Upper lobe of right lung (tissue), 1 donor: ENCODE measurements at regions not wholly inside any gene's neighbourhood (a gene's known extent, or its start where the extent isn't known, plus 50 kb on each side); places are given as distances from the start of the nearest gene placed in this dataset.

Experiments used
- ATAC-seq: fragments of 200-7000 bp; cut with Tn5 transposase; one replicate; pipeline ENCODE4 v1.9.1; 2020; ENCODE audit warnings: mild to moderate bottlenecking, moderate library complexity
- DNase-seq: peaks from one replicate; pipeline ENCODE4 v3.0.0-alpha.2; 2020
- H3K27ac ChIP-seq: fragments of 200-600 bp; one replicate; pipeline ENCODE4 v1.8.0; 2022
- H3K27me3 ChIP-seq: fragments of 200-600 bp; one replicate; pipeline ENCODE4 v1.8.0; 2022; ENCODE audit warnings: mild to moderate bottlenecking
- H3K36me3 ChIP-seq: fragments of 200-600 bp; one replicate; pipeline ENCODE4 v1.8.0; 2022
- H3K4me1 ChIP-seq: fragments of 200-600 bp; one replicate; pipeline ENCODE4 v1.8.0; 2022
- H3K4me3 ChIP-seq: fragments of 200-600 bp; one replicate; pipeline ENCODE4 v1.8.0; 2022; ENCODE audit warnings: mild to moderate bottlenecking
- H3K9me3 ChIP-seq: fragments of 200-600 bp; one replicate; pipeline ENCODE4 v1.8.0; 2022
- intact Hi-C: fragments of 100-400 bp; cut with DNase I; formaldehyde crosslinking; loops from one replicate; pipeline ENCODE4 v1.11.0; 2022
- TF ChIP-seq, protein P1 (sequence below): fragments of 200-600 bp; IDR thresholded peaks from one replicate; pipeline ENCODE4 v1.8.0; 2022; ENCODE audit warnings: antibody characterized with exemption
- donor health status: DM: no; HTN: yes; CAD: no; lungs with severe emphysema.

DNA sequence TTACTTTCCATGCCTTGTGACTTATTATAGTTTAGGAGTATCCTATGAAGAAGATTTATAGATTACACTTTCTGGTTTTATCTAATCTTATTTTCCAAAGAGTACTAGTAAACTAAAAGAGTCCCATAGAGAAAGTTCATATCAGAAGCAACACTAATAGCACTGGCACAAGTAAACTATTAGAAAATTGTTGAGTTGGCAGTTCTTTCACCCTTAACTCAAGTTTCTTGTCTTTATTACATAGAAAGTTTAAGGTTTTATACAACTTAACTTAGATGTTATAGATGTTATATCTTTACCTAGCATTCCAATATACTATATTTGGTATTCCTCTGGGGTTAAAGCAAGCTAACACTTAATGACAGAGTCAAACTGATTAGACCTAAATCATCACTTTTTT lies 437.8 kb upstream of the ARRDC3 start:
- Histone ChIP-seq H3K4me3 (no peak overlapping the region), H3K4me1 (no peaks in the 10 kb centered on the region), H3K9me3 (no peaks in the 10 kb centered on the region), H3K36me3 (no peaks in the 10 kb centered on the region), H3K27ac (no peak overlapping the region), H3K27me3 (no peaks in the 10 kb centered on the region)
- ATAC-seq (no peak), DNase-seq (no peak)
- intact Hi-C loops: no loop called here
- TF ChIP-seq, protein P1, sequence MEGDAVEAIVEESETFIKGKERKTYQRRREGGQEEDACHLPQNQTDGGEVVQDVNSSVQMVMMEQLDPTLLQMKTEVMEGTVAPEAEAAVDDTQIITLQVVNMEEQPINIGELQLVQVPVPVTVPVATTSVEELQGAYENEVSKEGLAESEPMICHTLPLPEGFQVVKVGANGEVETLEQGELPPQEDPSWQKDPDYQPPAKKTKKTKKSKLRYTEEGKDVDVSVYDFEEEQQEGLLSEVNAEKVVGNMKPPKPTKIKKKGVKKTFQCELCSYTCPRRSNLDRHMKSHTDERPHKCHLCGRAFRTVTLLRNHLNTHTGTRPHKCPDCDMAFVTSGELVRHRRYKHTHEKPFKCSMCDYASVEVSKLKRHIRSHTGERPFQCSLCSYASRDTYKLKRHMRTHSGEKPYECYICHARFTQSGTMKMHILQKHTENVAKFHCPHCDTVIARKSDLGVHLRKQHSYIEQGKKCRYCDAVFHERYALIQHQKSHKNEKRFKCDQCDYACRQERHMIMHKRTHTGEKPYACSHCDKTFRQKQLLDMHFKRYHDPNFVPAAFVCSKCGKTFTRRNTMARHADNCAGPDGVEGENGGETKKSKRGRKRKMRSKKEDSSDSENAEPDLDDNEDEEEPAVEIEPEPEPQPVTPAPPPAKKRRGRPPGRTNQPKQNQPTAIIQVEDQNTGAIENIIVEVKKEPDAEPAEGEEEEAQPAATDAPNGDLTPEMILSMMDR: no peak

DNA sequence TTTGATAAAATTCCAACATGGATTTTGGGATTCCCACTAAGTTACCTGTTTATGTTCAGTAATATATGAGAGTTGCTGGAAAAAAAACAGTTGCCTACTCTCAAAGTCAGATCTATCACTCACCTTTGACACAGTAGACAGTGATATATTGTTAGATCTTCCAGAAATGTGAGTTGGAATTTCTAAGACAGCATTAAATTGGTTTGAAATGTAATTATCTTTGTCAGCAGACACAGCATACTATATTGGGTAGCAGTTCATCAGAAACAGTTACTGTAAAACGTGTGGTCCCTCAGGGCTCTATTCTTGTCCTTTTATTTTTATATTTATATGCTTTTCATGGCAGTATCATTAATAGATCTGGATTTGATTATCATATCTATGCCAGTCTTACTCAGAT lies 433.6 kb upstream of the ARRDC3 start:
- no peaks in the 10 kb centered on the region for H3K36me3 ChIP-seq
- H3K4me1 ChIP-seq: no peaks in the 10 kb centered on the region
- H3K27me3 ChIP-seq: no peaks in the 10 kb centered on the region
- TF ChIP-seq, protein P1: no peak
- intact Hi-C loops: no loop called here
- ATAC-seq (no peak), DNase-seq (no peak)
- H3K4me3 ChIP-seq: no peak overlapping the region
- no peak overlapping the region for H3K27ac ChIP-seq
- no peaks in the 10 kb centered on the region for H3K9me3 ChIP-seq

DNA sequence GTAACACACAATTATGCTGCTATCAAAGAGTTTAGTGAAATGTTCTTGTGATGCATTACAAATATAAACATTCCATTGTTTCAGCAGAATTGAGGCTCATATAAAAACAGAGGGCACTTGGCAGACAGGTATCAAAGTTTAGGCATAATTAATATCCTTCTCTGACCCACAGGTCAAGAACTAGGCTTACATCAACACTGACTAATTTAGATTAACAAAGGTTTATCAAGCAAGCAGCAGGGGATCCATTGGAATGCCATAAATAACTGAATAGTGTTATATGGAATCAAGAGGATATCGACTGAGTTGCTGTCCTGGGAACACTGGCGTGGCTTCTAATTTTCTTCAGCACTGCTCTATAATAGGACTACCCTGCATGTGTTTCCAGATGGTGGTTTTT lies 414.5 kb upstream of the ARRDC3 start:
- ATAC-seq: no peak
- no peaks in the 10 kb centered on the region for H3K4me1 ChIP-seq
- TF ChIP-seq, protein P1: no peak
- peaks cover under 1% of the 10 kb centered on the region for H3K9me3 ChIP-seq
- no peaks in the 10 kb centered on the region for H3K36me3 ChIP-seq
- no peak overlapping the region for H3K27ac ChIP-seq
- H3K27me3 ChIP-seq: no peaks in the 10 kb centered on the region
- intact Hi-C loops: no loop called here
- no peak overlapping the region for H3K4me3 ChIP-seq
- no peak for DNase-seq

DNA sequence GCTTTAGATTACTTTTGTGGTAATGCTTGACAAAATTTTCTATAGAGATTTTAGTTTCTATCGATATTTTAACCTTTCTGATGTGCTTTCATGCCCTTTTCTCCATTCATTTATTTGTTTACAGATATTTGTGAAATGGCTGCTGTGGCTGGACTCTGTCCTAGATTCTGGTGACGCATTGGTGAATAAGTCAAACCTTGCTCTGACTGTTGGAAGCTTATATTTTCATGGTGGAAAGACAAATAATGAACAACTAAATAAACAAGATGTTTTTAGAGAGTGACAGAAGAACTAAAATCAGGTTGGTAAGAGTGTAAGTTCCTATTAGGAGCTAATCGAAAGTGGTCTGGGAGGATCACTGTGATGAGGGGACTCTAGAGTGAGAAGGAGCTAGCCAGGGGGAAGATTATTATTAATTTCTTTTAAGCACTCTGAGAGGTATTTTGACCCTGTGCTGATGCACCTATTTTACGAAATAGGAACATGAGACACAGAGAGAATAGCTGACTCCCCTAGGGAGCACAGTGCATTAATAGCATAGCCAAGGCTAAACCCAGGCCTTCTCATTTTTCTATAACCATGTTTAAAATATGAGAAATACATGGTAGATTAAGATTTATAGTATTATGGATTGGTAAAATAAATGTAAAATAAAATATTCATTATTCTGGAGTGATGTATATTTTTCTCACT lies 411.9 kb upstream of the ARRDC3 start:
- no peak for ATAC-seq
- H3K27me3 ChIP-seq: no peaks in the 10 kb centered on the region
- H3K27ac ChIP-seq: no peak overlapping the region
- H3K36me3 ChIP-seq: no peaks in the 10 kb centered on the region
- intact Hi-C loops: no loop called here
- no peak overlapping the region for H3K4me3 ChIP-seq
- H3K9me3 ChIP-seq: no peaks in the 10 kb centered on the region
- TF ChIP-seq, protein P1: no peak
- no peak for DNase-seq
- no peaks in the 10 kb centered on the region for H3K4me1 ChIP-seq

DNA sequence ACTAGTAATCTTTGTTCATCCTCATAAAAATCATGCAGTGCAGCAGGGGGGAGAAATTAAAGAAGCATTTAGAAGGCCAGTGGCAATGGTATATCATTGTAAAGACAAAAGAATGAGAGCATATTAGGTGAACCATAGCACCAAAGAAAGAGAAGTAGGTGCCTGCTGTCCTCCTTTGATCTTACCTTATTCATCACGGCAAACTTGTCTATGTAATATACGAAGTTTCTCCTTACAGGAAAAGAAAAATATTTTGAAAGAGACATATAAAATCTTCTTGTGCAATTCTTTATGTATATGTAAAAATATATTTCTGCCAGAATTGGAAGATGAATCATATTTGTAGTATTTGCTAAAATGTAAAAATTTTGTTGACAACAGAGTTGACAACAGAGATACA lies 411.3 kb upstream of the ARRDC3 start:
- H3K27ac ChIP-seq: no peak overlapping the region
- ATAC-seq (no peak), DNase-seq (no peak)
- H3K27me3 ChIP-seq: no peaks in the 10 kb centered on the region
- H3K4me3 ChIP-seq: no peak overlapping the region
- no peaks in the 10 kb centered on the region for H3K9me3 ChIP-seq
- no peaks in the 10 kb centered on the region for H3K4me1 ChIP-seq
- TF ChIP-seq, protein P1: no peak
- intact Hi-C loops: no loop called here
- no peaks in the 10 kb centered on the region for H3K36me3 ChIP-seq

DNA sequence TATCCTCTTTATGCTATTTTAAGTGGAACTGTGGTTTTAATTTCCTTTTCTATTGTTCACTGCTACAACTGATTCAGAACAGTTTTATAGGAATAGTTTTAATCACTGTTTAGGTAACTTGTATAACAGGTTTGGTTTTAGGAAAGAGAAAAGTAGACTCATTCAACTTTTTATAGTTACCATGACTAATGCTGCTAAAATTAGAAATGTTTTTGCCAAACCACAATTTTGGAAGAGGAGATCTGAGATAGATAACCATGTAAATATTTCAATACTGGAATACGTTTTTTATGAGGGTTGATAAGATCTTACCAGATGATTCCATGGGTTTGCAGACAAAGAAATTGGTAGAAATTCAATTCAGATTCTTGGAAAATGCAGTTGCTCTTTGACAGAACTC lies 404.6 kb upstream of the ARRDC3 start:
- H3K9me3 ChIP-seq: no peaks in the 10 kb centered on the region
- no peaks in the 10 kb centered on the region for H3K36me3 ChIP-seq
- no peak overlapping the region for H3K4me3 ChIP-seq
- no peaks in the 10 kb centered on the region for H3K4me1 ChIP-seq
- H3K27ac ChIP-seq: no peak overlapping the region
- TF ChIP-seq, protein P1: no peak
- no peak for DNase-seq
- intact Hi-C loops: no loop called here
- ATAC-seq: no peak
- H3K27me3 ChIP-seq: no peaks in the 10 kb centered on the region
